Activated T-helper 1 cell treated with anti-CD3 and anti-CD28 coated beads, Interleukin-2, amount 50 U/mL, for 16 hours (primary cell): ENCODE measurements at regions not wholly inside any gene's neighbourhood (a gene's known extent, or its start where the extent isn't known, plus 50 kb on each side); places are given as distances from the start of the nearest gene placed in this dataset.

ENCODE experiments used
- DNase-seq, 2 donors: peaks; one replicate each; pipeline ENCODE4 v3.0.0-alpha.2; 2020; ENCODE audit warnings: low read depth in 1 of 2, low spot score in 1 of 2

DNA sequence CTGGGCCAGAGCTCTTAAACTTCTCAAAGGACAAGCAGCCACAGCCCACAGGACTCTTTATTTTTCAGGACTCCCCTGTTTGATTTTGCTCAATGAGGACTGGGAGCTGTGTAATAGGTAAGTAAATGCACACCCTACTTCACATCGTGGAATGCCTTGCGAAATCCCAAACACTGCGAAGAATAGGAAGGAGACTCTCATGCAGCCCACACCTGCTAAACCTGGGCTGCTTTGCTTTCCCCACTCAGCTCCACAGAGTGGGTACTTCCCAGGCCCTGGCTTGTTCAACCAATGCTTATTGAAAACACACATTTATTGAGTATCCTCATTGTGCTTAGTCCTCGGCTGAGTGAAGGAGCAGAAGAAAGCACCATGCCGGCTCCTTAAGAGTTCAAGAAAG is 103.3 kb upstream of the FSTL4 start:
- no peak for DNase-seq

DNA sequence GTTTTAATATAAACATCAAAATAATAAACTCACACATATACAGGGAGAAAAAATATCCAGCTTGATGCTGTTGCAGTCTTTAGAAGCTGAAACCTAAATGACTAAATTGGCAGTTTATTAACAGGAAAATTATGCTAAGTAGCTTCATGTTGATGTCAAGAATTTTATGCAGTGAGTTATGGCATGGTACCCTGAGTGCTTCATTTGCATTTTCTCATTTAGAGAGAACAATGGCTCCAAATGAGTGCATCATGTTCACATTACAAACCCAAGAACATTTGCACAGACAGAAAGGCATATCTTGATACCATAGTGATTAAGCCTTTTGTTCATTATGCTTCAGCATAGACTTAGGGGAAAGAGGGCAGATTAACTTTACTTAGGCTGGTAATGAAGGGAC is 102.9 kb upstream of the FSTL4 start:
- no peak for DNase-seq

- no peak for DNase-seq
Observed at GRCh38 chr5:133714161-133714915, 102.0 kb upstream of the FSTL4 start.

GRCh38 chr5:133713751-133714150 is 101.4 kb upstream of the FSTL4 start:
- no peak for DNase-seq

DNA sequence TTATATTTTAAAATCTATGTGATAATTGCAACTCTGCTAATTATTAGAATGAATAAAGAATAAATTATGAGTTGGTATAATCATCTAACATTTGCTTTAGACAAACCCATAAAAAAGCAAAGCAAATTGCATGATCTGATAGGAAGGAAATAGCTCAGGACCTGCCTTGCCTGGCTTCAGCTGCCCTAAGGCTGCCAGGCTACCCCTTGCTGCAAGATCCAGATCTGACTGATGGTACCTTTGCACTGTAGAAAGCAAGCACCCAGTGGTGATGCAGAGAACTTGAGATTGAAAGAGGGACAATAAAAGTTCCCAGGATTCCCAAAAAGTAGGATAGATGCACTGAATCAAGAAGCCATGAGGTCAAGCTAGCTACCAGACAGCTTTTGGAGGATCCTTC is 100.9 kb upstream of the FSTL4 start:
- DNase-seq, result no peak

DNA sequence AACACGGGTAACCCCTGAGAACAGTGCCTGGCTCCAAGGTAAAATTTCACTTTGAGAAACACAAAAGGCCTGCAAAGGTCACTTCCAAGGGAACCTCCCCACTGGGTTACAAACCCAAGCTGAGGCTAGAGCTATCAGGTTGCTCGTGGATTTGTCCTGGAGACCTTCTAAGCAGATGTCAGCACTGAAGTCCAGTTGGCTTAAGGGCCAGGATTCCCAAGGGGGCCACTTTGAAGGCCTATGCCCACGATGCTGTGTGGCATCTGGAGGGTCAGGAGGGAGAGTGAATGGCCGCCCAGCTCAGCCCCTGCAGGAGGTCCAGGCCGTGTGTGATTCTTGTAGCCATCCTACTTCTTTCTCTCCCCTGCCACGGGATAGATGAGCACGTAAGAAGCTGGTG is 100.2 kb upstream of the FSTL4 start:
- DNase-seq, result no peak

DNA sequence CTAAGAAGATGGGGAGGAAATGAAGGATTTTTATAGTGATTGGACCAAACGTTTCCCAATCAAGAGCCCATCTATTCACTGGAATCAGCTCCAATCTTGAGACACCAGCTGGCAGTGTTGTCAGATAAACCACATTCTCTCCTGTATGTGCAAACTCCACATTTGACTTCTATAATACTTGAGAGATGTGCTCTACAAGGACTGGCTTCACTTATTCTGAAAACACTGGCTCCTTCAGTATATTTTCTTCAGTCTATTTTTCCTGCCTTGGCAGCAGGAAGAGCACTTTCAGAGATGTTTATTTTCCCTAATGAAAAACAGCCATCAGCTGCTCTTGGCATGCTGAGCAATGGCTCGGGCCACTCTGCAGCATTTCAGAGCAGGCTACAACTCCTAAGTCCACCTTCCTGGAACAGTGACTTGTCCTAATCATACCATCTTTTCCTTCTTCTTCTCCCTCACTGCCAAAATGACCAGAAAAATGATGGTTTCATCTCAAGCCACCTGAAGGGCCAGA is 96.9 kb upstream of the FSTL4 start:
- DNase-seq, result no peak

DNA sequence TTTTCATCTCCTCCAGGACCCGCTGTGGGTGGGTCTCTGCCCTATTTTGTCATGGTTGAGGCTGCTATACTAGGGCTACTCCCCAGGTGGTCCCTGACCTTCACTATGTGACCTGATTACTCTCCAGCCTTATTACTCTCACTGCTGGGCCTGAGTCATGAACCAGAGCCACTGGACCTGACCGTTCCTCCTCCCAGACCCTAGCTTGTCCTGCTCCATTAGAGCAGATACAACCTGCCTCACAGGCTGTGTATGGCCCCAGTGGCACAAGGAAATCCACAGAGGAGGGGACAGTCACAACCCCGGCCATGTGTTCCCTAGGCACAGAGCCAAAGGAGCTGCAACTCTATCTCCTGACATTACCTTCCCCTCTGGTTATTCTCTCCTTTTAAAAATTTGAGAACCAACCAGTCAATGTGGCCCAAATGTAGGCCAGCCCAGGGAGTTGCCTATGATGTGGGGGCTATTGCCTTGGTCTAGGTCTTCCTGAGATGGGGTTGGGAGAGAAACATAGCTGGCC is 96.0 kb upstream of the FSTL4 start:
- DNase-seq, result no peak

GRCh38 chr5:133707629-133708028 is 95.3 kb upstream of the FSTL4 start:
- DNase-seq, result no peak

DNA sequence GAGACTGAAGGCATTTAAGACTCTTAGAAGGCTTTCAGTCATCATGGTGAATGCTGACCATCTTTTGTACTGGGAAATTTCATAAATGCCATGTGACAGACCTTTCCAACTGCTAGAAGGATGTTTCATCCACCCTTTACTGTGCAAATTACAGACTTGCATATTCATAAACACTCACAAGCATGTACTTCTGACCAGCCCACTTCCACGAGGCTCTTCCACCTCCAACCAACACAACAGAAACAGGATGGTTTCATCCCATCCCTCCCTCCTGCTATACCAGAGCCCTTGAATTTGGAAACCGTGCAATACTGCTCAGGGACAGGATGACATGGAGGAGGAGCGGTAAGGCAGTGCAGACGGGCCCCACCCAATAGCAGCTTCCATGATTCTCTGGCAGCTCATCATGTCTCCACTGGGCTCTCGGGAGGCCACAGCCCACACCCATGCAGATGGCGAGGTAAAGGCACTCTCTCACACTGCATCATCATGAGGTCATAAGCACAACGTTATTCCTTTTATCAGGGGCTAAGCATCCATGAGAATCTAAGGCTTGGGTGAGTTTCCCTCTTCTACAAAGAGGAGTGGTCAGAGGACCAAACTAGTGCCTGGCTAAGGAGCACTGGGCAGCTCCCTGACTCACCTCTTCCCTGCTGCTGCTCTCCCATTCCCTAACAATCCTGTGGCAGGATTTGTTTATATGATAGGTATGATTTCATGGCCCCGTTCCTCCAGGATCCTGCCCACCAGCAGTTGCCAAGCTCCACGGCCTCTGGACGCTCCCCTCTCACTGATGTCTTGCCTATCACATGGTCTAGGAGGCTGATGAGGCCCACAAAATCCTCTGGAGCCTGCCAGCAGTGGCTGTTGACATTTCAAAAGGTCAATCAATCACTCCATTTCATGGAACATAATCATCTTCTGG is 94.4 kb upstream of the FSTL4 start:
- no peak for DNase-seq

DNA sequence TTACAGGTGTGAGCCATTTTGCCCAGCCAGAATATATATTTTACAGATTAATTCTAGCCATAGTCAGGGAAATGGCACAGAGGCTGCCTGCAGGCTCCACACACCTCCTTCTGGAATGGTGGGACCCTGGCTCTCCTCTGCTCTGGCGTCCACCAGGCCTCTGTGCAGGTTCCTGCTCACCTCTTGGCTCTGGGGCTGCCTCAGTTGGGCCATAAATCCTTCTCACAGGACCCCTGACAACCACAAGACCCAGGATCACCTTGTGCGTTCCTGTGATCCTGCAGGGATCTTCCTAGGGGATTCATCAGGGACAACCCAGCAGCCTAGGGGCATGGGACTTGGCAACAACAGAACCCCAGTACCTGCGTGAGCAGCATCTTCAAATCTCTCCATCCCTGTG is 93.0 kb upstream of the FSTL4 start:
- DNase-seq, result no peak

GRCh38 chr5:133704411-133704810 is 92.1 kb upstream of the FSTL4 start:
- DNase-seq, result no peak

DNA sequence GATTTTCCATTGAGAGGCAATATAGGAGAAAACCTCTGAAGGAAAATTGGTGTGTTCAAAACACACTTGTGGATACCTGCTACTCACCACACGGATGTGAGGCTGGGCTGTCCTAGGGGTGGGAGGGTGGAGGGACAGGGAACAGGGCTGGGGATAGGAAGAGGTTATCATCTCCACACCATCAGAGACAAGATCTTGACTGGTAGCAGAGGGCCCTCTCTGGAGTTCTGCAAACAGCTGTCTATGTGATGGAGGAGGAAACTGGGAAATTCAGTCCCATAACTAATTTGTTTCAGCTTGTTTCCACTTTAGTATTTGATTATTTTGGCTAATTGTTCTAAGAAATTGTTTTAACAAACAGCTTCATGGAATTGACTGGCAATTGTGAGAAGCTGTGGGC is 91.6 kb upstream of the FSTL4 start:
- no peak for DNase-seq

GRCh38 chr5:133702791-133703770 is 90.7 kb upstream of the FSTL4 start:
- no peak for DNase-seq

DNA sequence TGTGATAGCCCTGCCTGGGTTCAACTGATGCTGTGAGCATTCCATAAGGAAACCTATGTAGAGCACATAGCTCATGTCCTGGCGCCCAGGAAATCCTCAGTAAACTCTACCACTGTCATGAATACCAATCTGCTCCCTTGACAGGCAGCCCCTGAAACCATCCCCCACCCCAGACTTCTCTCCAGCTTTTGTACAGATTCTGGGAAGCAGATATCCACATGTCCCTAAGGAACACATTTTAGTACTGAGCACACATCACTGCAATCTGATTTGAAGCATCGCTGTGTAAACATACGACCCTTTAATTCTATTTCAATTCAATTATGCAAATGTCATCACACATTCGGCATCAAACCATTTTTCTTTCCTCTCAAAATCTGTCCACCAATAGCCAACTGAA is 89.5 kb upstream of the FSTL4 start:
- no peak for DNase-seq

DNA sequence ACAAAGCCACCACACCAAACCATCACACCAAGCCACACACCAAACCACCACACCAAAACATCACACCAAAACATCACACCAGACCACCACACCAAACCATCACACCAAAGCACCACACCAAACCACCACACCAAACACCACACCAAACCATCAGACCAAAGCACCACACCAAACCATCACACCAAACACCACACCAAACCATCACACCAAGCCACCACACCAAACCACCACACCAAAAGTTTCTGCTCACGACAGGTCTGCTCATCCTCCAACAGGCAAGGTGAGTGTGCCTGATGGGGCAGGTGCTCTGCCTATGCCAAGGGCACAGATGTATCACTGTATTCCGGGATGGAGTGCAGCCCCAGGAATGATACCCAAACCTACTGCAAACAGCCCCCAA is 87.9 kb upstream of the FSTL4 start:
- no peak for DNase-seq

- no peak for DNase-seq
Observed at GRCh38 chr5:133698646-133699526, 86.5 kb upstream of the FSTL4 start.

- no peak for DNase-seq
Observed at GRCh38 chr5:133698259-133698554, 85.9 kb upstream of the FSTL4 start.

DNA sequence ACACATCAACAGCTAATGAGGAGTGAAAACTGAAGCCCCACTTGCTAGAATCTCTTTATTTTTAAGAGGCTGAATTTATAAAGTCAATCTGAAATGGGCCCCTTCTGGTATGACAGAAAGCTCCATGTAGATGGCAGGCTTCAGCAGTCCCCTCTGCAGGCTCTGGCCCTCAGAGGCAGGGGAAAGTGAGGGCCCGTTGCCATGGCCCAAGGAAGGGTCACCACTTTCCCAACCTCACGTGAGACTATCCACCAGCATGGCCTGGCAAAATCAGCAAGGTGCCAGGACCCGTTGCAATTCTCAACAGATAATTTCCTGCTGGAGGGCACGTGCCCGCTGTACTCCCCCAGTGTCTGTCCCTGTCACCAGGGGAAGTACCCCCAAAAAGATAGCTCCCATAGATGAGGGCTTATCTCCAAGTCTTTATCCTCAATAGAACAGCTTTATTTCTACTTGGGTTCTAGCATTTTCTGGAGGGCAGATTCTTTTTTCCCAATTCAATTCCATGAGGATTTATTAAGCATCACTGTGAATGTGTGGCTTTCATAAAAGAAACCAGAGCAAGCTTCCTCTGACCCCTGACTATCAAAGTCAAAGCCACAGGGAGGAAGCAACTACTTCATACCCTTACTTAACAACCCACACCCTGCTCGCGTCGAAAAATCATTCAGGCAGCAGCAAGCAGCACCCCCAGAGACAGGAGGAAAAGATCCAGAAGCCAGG is 85.4 kb upstream of the FSTL4 start:
- DNase-seq, result no peak
